HG02840 (cell line): ENCODE measurements at regions not wholly inside any gene's neighbourhood (a gene's known extent, or its start where the extent isn't known, plus 50 kb on each side); places are given as distances from the start of the nearest gene placed in this dataset.

Experiments used
- ATAC-seq: cut with Tn5 transposase; IDR thresholded peaks from one replicate; pipeline ENCODE4 v1.9.1; 2021; ENCODE audit warnings: mild to moderate bottlenecking, moderate library complexity, moderate number of reproducible peaks; ENCODE audit not compliant: unreplicated experiment, low FRiP score

DNA sequence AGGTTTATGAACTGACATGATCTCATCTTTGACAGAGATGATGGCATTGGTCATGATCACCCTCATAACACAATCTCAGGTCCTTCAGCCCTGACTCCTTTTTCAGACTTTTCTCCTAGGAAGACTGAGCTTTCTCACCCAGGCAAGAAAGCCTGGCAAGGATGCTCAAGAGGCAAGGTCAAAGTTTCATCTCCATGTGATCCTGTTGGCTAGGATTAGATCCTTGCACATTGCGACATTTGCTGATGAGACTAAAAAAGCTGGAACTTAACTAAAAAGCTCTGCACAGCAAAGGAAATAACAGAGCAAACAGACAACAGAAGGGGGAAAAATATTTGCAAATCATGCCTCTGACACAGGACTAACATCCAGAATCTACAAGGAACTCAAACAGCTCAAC is 444.1 kb upstream of the PSMD7 start:
- ATAC-seq, result no peak

- no peak for ATAC-seq
Measured at GRCh38 chr16:73848993-73849392, 447.6 kb upstream of the PSMD7 start.

- no peak for ATAC-seq
Measured at GRCh38 chr16:73847090-73847489, 449.5 kb upstream of the PSMD7 start.

GRCh38 chr16:73846356-73846755 is 450.3 kb upstream of the PSMD7 start:
- ATAC-seq, result no peak

DNA sequence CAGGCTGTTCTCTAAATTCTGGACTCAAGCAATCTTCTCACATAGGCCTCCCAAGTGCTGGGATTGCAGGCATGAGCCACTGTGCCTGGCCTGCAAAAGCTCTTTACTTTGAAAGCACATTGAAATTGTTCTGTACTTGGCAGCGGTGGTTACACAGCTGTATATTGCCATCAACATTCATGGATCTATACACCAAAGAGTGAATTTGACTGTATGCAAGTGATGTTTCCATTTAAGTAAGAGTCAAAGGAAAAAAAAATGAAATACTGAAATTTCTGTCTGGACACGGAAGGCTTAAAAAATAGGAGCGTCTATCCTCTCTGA is 450.6 kb upstream of the PSMD7 start:
- no peak for ATAC-seq

DNA sequence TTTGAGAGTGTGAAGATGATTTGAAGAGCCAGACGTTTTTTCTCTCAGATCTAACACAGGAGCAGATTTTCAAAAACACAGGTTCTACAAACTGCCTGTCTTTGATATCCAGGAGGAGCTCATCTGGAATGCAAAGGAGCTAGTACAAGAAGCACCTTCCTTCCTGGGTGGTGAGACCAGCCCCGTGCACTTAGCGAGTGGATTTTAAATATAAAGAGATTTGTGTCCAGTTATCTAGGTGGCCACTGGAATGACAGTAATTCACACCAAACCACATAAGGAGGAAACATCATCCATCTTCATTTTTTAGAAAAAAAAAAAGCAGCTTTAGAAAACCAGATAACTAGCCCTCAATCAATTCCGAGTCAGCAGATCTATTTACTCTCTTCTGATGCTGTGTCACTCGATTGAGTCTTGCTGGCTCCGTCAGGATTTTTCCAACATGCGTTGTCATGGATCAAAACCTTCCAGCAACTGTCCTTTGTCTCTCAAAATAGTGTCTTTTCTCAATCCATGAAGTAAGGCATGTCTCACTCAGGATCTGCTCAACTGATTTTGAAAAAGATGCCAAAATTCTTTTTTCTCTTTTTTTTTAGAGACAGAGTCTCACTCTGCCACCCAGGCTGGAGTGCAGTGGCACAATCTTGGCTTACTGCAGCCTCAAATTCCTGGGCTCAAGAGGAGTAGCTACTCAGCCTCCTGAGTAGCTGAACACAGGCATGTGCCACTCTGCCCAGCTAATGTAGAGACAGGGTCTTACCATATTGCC is 451.2 kb upstream of the PSMD7 start:
- ATAC-seq, result no peak

GRCh38 chr16:73840728-73841127 is 455.9 kb upstream of the PSMD7 start:
- ATAC-seq, result no peak

DNA sequence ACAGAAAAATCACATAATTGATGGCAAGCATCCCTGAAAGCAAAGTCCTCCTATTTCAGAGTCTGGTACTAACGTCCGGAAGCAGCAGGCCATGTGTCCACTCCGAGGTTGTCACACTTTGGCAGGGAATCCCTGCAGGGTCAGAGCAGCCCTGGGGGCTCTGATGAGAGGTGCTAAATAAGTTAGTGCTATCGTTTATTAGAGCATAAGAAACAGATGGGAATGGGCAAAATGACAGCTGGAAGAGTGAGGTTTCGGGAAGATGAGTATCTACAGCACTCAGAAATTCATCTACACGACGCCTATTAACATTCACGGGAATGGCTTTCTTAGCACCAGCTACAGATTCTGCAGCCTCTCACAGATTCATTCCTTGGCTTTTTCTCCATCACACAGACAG is 465.4 kb upstream of the PSMD7 start:
- no peak for ATAC-seq

- no peak for ATAC-seq
Measured at GRCh38 chr16:73823205-73823849, 473.3 kb upstream of the PSMD7 start.

DNA sequence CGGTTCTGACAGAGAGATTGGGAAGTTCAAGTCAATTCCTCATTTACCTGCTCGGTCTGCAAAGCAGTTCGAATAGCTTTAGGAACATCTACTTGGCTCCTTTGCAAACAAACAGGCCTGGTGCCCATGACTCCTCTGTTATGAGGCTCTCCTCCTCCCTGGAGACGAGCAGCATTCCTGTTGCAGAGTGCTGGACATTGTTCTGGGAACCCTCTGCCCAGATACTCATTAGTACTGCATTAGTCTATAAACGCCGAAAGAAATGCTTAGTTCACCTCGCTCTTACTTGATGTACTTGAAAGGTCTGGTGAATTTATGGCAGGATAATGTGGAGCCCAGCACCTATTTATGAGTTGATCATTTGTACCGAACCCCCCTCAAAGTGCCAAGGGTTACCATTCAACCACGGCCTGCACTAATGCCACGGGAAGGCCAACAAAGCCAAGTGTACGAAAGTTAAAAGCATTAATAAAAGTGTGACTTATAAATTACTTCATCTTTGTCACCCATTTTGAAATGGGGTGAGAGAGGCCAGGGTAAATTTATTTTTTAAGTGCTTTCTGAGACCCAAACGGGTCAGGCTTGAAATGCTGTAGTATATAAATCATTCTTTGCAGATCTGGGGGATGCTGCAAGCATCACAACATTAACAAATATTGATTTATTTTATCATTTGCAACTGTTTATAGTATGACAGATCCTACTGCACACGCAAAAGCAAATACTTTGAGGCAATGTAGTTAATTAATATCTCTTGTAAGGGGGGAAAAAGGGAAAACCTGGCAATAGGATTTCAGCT is 478.9 kb upstream of the PSMD7 start:
- no peak for ATAC-seq

DNA sequence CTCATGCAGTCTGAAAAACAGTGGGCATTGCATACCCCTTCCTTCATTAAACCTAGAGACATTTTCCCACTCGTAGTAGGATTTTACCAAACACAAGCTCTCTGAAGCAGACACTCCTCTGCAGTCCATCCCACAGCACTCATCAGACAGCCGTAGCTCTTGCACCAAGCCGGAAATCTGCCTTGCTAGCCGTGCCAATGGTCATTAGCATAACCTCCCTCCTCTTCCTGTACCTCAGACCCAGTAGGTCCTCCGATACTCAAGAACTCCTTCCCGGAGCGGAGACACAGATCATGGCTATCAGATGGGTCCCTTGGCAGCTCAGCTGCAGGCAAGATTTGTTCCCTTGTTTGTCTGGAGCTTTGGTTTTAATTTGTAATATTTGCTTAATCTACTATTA is 483.1 kb upstream of the PSMD7 start:
- no peak for ATAC-seq

DNA sequence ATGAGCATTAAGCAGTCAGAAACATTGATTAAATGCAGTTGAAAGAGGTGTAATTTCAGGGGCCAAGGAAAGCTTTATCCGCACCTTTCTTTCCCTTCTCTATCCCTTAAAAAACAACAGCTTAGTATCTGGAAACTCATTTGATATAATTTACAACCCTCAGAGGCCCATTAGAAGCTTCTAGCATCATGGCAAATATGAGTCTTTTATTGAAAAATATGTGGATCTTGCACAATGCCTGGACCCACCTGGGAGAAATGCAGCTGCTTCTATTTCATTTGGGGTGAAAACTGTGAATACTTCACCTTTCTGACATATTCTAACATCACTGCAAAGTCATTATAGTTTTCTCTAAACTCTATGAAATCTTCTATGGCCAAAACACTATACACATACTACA is 492.2 kb upstream of the PSMD7 start:
- no peak for ATAC-seq

DNA sequence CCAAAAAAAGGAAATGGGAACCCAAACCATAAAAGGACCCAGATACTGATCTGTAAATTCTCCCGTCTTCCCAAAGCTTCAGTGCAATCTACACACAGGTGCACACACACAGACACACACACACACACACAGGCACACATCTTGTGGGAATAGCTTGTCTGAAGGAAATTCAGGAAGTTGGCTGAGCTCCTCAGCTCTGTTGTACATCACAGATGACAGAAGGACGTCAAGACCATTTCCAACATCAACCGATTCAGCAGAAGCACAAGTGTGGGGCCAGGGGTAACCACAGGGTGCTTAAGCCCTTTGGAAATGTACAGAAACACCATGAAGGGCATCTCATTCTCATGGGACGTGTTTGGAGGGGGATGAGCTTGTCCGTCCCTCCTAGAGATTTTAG is 498.1 kb upstream of the PSMD7 start:
- no peak for ATAC-seq

- no peak for ATAC-seq
Measured at GRCh38 chr16:73797115-73797514, 499.5 kb upstream of the PSMD7 start.

GRCh38 chr16:73796241-73796640 is 500.4 kb upstream of the PSMD7 start:
- no peak for ATAC-seq

DNA sequence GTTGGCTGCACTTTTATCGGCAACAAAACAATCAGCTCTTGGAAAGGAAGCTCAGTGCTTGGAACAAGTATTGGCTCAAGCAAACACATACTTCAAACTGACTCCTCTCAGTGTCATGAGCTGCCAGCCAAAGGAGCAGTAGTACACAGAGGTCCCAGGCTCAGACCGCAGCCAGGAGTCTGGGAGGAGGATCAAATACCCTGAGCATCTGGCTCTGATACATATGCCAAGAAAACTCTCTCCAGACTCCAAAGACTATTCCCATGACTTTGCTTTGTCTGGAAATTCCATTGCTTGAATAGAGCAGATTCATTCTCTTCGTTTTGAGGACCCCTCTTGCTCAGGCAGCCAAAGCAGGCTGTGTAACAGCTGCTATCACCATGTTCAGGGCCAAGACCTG is 501.6 kb upstream of the PSMD7 start:
- ATAC-seq, result no peak

DNA sequence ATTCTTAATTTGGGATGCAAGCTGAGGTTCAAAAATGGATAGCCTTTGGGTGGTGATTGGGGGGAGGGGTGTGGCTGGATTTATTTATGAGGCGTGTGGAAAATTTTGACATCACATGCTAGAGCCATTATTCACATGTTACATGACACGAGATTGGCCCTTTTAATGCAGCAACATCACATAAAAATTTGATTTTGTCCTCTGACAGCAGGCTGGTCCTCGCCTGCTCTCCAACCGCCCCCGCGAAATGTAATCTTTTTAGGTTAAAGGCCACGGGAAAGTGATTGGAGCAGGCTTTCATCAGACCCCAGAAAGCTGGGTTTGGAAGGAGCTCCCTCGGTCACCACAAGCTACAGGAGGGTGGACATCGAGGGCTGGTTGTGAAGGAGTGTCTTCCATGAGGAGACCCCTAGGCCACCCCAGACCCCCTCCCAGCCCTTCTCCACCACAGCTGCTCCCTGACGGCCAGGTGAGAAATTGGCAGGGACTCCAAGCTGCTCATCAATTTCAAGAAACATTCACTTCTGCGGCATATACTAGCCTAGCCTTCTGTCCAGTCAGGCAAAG is 502.7 kb upstream of the PSMD7 start:
- ATAC-seq, result no peak

GRCh38 chr16:73793260-73793659 is 503.4 kb upstream of the PSMD7 start:
- no peak for ATAC-seq

DNA sequence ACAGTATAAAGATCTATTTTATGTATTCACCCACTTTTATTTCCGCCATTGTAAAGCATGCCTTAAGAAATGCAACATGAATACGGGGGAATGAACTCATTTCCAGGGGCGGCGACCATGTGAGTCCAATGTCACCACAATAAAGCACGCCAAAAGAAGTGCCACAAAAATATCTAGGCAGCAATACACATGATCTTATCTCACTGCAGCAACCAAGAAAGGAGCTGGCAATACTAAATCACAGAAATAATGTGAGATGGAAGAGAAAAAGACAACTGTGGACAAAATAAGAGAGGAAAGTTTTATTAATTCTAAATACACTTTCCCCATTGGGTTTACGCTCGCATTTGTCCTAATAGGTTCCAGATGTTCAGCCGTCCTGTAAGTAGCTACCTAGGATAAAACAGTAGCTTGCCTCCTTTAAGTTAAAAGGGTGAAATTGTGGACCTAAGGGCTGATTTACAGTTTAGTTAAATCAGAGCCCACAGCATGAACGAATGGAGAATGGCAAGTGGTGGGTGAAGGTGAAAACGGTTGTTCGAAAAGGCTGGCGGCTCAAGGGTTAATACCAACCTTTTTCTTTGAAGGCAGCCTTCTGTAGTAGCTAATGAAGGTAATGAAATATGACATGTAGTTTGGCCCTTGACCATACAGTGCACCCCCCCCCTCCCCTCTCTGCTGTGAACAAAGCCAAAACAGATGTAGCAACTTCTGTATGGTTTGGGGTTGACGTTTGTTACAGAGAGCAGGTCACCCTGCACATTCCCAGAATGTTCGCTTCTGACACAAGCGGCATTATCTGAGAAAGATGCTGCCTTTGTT is 504.2 kb upstream of the PSMD7 start:
- no peak for ATAC-seq

DNA sequence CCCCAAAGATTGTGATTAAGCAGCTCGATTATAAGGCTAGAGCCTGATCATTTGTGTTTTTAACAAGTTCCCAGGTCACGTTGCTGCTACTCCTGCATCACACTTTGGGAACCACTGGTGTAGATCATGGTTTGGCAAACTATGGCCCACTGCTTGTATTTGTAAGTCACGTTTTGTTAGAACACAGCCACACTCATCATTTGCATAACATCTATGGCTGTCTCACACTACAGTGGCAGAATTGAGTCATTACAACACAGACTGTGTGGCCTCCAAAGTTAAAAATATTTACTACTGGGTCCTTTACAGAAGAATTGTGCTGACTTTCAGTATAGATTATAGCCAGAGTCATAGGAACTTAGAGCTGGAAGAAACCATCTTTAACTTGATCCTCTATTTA is 515.3 kb upstream of the PSMD7 start:
- ATAC-seq, result no peak

- no peak for ATAC-seq
Measured at GRCh38 chr16:73778887-73779286, 517.7 kb upstream of the PSMD7 start.
